ENCODE measurements at regions not wholly inside any gene's neighbourhood (a gene's known extent, or its start where the extent isn't known, plus 50 kb on each side); places are given as distances from the start of the nearest gene placed in this dataset.

DNA sequence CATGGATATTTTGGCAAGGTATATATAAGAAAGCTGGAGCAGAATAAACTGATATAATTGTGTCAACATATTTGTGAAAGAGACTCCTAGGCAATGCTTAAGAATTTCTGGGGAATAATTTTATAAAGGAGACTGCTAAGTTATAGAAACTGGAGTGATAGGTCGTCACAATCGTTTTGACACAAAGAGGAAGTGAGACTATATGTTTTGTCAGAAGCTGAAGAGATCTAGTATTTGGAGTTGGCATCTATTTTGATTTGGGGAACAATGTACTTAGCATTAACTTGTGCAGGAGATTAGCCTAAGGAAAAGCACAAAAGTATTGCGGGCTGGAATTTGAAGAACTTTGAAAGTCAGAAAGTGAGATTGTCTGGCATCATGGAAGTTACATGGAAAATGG, 582.5 kb downstream of the TAF11L14 start:
- ATAC-seq: no peak
- TF ChIP-seq ZNF70 (CRISPR knock-in tag; IDR thresholded peaks at IDR 0.05) (no peak), OSR1 (CRISPR knock-in tag; IDR thresholded peaks at IDR 0.05) (no peak), GLIS3 (CRISPR knock-in tag; IDR thresholded peaks at IDR 0.05) (no peak), CSDC2 (CRISPR knock-in tag; IDR thresholded peaks at IDR 0.05) (no peak), ARNTL (CRISPR knock-in tag; IDR thresholded peaks at IDR 0.05; ENCODE audit: borderline replicate concordance, low read depth) (no peak), TOX (CRISPR knock-in tag; IDR thresholded peaks at IDR 0.05; ENCODE audit: borderline replicate concordance) (no peak), TCF4 (CRISPR knock-in tag; IDR thresholded peaks at IDR 0.05; ENCODE audit: borderline replicate concordance) (no peak), ESRRG (CRISPR knock-in tag; IDR thresholded peaks at IDR 0.05) (no peak), BACH2 (CRISPR knock-in tag; IDR thresholded peaks at IDR 0.05; ENCODE audit: borderline replicate concordance) (no peak), ZNF565 (CRISPR knock-in tag; conservative IDR thresholded peaks at IDR 0.05; ENCODE audit: low read depth) (no peak), SNAI2 (CRISPR knock-in tag; IDR thresholded peaks at IDR 0.05) (no peak)
- TF ChIP-seq, protein P1, sequence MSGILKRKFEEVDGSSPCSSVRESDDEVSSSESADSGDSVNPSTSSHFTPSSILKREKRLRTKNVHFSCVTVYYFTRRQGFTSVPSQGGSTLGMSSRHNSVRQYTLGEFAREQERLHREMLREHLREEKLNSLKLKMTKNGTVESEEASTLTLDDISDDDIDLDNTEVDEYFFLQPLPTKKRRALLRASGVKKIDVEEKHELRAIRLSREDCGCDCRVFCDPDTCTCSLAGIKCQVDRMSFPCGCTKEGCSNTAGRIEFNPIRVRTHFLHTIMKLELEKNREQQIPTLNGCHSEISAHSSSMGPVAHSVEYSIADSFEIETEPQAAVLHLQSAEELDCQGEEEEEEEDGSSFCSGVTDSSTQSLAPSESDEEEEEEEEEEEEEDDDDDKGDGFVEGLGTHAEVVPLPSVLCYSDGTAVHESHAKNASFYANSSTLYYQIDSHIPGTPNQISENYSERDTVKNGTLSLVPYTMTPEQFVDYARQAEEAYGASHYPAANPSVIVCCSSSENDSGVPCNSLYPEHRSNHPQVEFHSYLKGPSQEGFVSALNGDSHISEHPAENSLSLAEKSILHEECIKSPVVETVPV (CRISPR knock-in tag; IDR thresholded peaks at IDR 0.05): no peak
- TF ChIP-seq, protein P2, sequence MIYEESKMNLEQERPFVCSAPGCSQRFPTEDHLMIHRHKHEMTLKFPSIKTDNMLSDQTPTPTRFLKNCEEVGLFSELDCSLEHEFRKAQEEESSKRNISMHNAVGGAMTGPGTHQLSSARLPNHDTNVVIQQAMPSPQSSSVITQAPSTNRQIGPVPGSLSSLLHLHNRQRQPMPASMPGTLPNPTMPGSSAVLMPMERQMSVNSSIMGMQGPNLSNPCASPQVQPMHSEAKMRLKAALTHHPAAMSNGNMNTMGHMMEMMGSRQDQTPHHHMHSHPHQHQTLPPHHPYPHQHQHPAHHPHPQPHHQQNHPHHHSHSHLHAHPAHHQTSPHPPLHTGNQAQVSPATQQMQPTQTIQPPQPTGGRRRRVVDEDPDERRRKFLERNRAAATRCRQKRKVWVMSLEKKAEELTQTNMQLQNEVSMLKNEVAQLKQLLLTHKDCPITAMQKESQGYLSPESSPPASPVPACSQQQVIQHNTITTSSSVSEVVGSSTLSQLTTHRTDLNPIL (CRISPR knock-in tag; IDR thresholded peaks at IDR 0.05; ENCODE audit: low read depth): no peak

DNA sequence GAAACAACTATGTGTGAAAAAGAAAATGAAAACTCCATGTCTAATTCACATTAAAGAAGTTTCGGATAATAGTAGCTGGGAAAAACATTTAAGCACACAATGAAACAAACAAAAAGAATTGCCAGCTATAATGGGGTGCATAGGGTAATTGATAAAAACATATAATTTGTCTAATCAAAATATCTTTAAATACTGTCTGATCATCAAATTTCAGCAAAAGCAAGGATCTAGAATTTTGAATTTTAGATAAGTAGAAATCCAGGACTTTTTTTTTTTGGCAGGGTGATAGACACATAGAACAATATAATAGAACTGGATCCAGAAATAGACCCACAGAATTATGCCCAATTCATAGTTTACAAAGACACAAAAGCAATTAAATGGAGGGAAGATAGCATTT, 585.0 kb downstream of the TAF11L14 start:
- ATAC-seq: no peak
- TF ChIP-seq OSR1 (CRISPR knock-in tag; IDR thresholded peaks at IDR 0.05) (no peak), ZNF565 (CRISPR knock-in tag; conservative IDR thresholded peaks at IDR 0.05; ENCODE audit: low read depth) (no peak), SNAI2 (CRISPR knock-in tag; IDR thresholded peaks at IDR 0.05) (no peak), RARB (CRISPR knock-in tag; IDR thresholded peaks at IDR 0.05) (no peak), ZNF70 (CRISPR knock-in tag; IDR thresholded peaks at IDR 0.05) (no peak), ESRRG (CRISPR knock-in tag; IDR thresholded peaks at IDR 0.05) (no peak), ZFP3 (CRISPR knock-in tag; IDR thresholded peaks at IDR 0.05) (no peak), ZNF8 (CRISPR knock-in tag; IDR thresholded peaks at IDR 0.05) (no peak), CSDC2 (CRISPR knock-in tag; IDR thresholded peaks at IDR 0.05) (no peak), ZFP30 (CRISPR knock-in tag; IDR thresholded peaks at IDR 0.05) (no peak), TSHZ2 (CRISPR knock-in tag; IDR thresholded peaks at IDR 0.05) (no peak), TOX (CRISPR knock-in tag; IDR thresholded peaks at IDR 0.05; ENCODE audit: borderline replicate concordance) (no peak), BACH2 (CRISPR knock-in tag; IDR thresholded peaks at IDR 0.05; ENCODE audit: borderline replicate concordance) (no peak), ZC3H10 (CRISPR knock-in tag; IDR thresholded peaks at IDR 0.05) (no peak)
- TF ChIP-seq, protein P3, sequence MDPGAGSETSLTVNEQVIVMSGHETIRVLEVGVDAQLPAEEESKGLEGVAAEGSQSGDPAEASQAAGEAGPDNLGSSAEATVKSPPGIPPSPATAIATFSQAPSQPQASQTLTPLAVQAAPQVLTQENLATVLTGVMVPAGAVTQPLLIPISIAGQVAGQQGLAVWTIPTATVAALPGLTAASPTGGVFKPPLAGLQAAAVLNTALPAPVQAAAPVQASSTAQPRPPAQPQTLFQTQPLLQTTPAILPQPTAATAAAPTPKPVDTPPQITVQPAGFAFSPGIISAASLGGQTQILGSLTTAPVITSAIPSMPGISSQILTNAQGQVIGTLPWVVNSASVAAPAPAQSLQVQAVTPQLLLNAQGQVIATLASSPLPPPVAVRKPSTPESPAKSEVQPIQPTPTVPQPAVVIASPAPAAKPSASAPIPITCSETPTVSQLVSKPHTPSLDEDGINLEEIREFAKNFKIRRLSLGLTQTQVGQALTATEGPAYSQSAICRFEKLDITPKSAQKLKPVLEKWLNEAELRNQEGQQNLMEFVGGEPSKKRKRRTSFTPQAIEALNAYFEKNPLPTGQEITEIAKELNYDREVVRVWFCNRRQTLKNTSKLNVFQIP (CRISPR knock-in tag; IDR thresholded peaks at IDR 0.05; ENCODE audit: borderline replicate concordance, low read depth): no peak

GRCh38 chr5:18220631-18221030, 586.4 kb downstream of the TAF11L14 start:
- no peak for ATAC-seq
- TF ChIP-seq ZNF8 (CRISPR knock-in tag; IDR thresholded peaks at IDR 0.05): no peak
- no peak for TF ChIP-seq TCF4 (CRISPR knock-in tag; IDR thresholded peaks at IDR 0.05; ENCODE audit: borderline replicate concordance)
- TF ChIP-seq RARB (CRISPR knock-in tag; IDR thresholded peaks at IDR 0.05): no peak
- TF ChIP-seq, protein P3 (CRISPR knock-in tag; IDR thresholded peaks at IDR 0.05; ENCODE audit: borderline replicate concordance, low read depth): no peak
- no peak for TF ChIP-seq OSR1 (CRISPR knock-in tag; IDR thresholded peaks at IDR 0.05)
- no peak for TF ChIP-seq CSDC2 (CRISPR knock-in tag; IDR thresholded peaks at IDR 0.05)
- TF ChIP-seq BACH2 (CRISPR knock-in tag; IDR thresholded peaks at IDR 0.05; ENCODE audit: borderline replicate concordance): no peak
- TF ChIP-seq ZC3H10 (CRISPR knock-in tag; IDR thresholded peaks at IDR 0.05): no peak
- no peak for TF ChIP-seq TSHZ2 (CRISPR knock-in tag; IDR thresholded peaks at IDR 0.05)
- no peak for TF ChIP-seq ZFP30 (CRISPR knock-in tag; IDR thresholded peaks at IDR 0.05)
